NB4 (cell line): ENCODE measurements at regions not wholly inside any gene's neighbourhood (a gene's known extent, or its start where the extent isn't known, plus 50 kb on each side); places are given as distances from the start of the nearest gene placed in this dataset.

Source experiments
- CTCF ChIP-seq: IDR thresholded peaks from one replicate; pipeline ENCODE4 v1.5.1; 2012; ENCODE audit warnings: low read depth, low read length
- MAX ChIP-seq: IDR thresholded peaks from 2 replicates; pipeline ENCODE4 v1.6.1; 2011; ENCODE audit warnings: low read depth, low read length
- MYC ChIP-seq: IDR thresholded peaks from 2 replicates; pipeline ENCODE4 v1.6.1; 2011; ENCODE audit warnings: low read depth, low read length
- POLR2A ChIP-seq: IDR thresholded peaks from 2 replicates; pipeline ENCODE4 v1.6.1; 2011; ENCODE audit warnings: mild to moderate bottlenecking; ENCODE audit not compliant: insufficient read length; ENCODE audit errors: extremely low read depth

GRCh38 chr10:9762966-9763656 is 1254.6 kb upstream of the CELF2 start:
- TF ChIP-seq MYC (no peak), CTCF (no peak), POLR2A (no peak), MAX (no peak)
